Vagina (tissue), 2 donors: ENCODE measurements at regions not wholly inside any gene's neighbourhood (a gene's known extent, or its start where the extent isn't known, plus 50 kb on each side); places are given as distances from the start of the nearest gene placed in this dataset.

Experiments used
- DNase-seq, 2 donors: peaks; one replicate each; pipeline ENCODE4 v3.0.0-alpha.2; 2017; ENCODE audit errors: extremely low spot score in 2 of 2
- H3K27ac ChIP-seq: fragments of 200-600 bp; sonication (generic); one replicate; pipeline ENCODE4 v1.5.1; 2019
- H3K27me3 ChIP-seq: fragments of 200-600 bp; sonication (generic); one replicate; pipeline ENCODE4 v1.5.1; 2019
- H3K36me3 ChIP-seq, 2 donors: fragments of 200-600 bp; sonication (generic); one replicate each; pipeline ENCODE4 v1.5.1; 2017 to 2019
- H3K4me1 ChIP-seq: fragments of 200-600 bp; sonication (generic); one replicate; pipeline ENCODE4 v1.5.1; 2019
- H3K4me3 ChIP-seq, 2 donors: fragments of 200-600 bp; sonication (generic); 1 replicate in 1 of 2; 2 replicates in 1 of 2; pipeline ENCODE4 v1.5.1; 2016 to 2019
- H3K9me3 ChIP-seq: fragments of 200-600 bp; sonication (generic); one replicate; pipeline ENCODE4 v1.5.1; 2019
- POLR2A ChIP-seq, 2 donors: fragments of 450-650 bp; IDR thresholded peaks; one replicate each; pipeline ENCODE4 v1.6.1; 2017; ENCODE audit warnings: antibody characterized with exemption in 2 of 2, mild to moderate bottlenecking in 2 of 2, moderate library complexity in 2 of 2
- POLR2AphosphoS5 ChIP-seq, 2 donors: sonication (generic); formaldehyde crosslinking; IDR thresholded peaks; one replicate each; pipeline ENCODE4 v1.9.0; 2017; ENCODE audit warnings: antibody characterized with exemption in 2 of 2, mild to moderate bottlenecking in 2 of 2, low read depth in 1 of 2; ENCODE audit not compliant: insufficient read depth in 1 of 2
- intact Hi-C: fragments of 100-400 bp; cut with DNase I; formaldehyde crosslinking; loops from one replicate; pipeline ENCODE4 v1.15.1; 2023
- TF ChIP-seq, protein P1 (sequence below), 3 experiments: fragments of 450-650 bp in 2 of 3; fragments of 200-600 bp in 1 of 3; sonication (generic) in 1 of 3; IDR thresholded peaks; one replicate each; pipeline ENCODE4 v1.5.1; 2017 to 2019; ENCODE audit warnings: antibody characterized with exemption in 3 of 3, mild to moderate bottlenecking in 2 of 3, moderate library complexity in 2 of 3

DNA sequence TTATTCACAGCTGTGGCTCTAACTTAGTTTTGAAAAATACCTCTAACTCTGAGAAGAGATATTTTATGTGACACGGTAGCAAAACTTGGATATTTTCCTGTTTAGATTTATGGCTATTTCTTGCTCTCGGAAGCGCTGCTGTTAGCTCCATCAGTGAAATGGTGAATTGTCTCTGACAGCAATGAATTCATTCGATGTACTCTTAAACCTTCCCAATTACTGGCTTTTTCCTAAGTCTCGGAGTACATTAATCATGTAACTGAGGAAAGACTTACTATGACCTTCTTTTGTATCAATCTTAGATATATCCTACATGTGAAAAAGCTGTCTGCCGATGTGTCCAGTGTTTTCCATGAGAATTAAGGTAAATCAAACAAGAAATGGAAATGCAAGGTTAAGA is 613.0 kb downstream of the KIF4B start:
- no peaks in the 10 kb centered on the region for H3K27me3 ChIP-seq
- no peak for DNase-seq
- no peak for TF ChIP-seq POLR2A (IDR thresholded peaks at IDR 0.05)
- no peaks in the 10 kb centered on the region for H3K9me3 ChIP-seq
- no peaks in the 10 kb centered on the region for H3K4me1 ChIP-seq
- no peaks in the 10 kb centered on the region for H3K36me3 ChIP-seq
- H3K27ac ChIP-seq = no peak overlapping the region
- no peak overlapping the region for H3K4me3 ChIP-seq
- intact Hi-C loops = no loop called here

DNA sequence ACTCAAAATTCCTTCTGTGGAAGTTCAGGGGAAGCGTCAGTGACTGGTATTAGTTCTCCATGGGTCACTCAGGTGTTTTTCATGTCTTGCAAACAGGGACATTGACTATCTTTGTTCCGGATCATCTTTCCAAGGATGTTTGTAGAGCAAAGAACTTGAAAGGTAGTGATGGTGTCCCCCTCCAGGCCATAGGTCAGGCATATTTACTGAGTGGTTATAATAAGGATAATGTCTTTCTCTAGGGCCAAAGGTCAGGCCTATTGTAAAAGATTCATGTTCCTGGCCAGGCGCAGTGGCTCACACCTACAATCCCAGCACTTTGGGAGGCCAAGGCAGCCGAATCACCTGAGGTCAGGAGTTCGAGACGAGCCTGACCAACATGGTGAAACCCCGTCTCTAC is 614.8 kb downstream of the KIF4B start:
- TF ChIP-seq POLR2A (IDR thresholded peaks at IDR 0.05) (no peak), POLR2AphosphoS5 (IDR thresholded peaks at IDR 0.05; ENCODE audit: insufficient read depth in 1 of 2, low read depth in 1 of 2) (no peak)
- TF ChIP-seq, protein P1, sequence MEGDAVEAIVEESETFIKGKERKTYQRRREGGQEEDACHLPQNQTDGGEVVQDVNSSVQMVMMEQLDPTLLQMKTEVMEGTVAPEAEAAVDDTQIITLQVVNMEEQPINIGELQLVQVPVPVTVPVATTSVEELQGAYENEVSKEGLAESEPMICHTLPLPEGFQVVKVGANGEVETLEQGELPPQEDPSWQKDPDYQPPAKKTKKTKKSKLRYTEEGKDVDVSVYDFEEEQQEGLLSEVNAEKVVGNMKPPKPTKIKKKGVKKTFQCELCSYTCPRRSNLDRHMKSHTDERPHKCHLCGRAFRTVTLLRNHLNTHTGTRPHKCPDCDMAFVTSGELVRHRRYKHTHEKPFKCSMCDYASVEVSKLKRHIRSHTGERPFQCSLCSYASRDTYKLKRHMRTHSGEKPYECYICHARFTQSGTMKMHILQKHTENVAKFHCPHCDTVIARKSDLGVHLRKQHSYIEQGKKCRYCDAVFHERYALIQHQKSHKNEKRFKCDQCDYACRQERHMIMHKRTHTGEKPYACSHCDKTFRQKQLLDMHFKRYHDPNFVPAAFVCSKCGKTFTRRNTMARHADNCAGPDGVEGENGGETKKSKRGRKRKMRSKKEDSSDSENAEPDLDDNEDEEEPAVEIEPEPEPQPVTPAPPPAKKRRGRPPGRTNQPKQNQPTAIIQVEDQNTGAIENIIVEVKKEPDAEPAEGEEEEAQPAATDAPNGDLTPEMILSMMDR (IDR thresholded peaks at IDR 0.05) = no peak
- no peak for DNase-seq
- Histone ChIP-seq H3K4me3 (no peak overlapping the region), H3K4me1 (no peaks in the 10 kb centered on the region), H3K36me3 (no peaks in the 10 kb centered on the region), H3K27ac (no peak overlapping the region), H3K27me3 (no peaks in the 10 kb centered on the region), H3K9me3 (no peaks in the 10 kb centered on the region)
- intact Hi-C loops = no loop called here

DNA sequence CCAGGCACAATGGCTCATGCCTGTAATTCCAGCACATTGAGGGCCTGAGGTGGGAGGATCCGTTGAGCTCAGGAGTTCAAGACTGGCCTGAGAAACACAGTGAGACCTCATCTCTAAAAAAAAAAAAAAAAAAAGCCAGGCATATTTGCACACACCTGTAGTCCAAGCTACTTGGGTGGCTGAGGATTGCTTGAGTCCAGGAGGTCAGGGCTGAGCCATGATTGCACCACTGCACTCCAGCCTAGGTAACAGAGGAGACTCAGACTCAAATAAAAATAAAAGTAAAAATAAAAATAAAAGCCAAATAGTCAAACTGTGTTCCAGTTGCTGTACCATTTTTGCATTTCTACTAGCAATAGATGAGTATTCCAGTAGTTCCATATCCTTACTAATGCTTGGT is 616.0 kb downstream of the KIF4B start:
- no peaks in the 10 kb centered on the region for H3K36me3 ChIP-seq
- H3K27me3 ChIP-seq = no peaks in the 10 kb centered on the region
- DNase-seq = no peak
- H3K4me3 ChIP-seq = no peak overlapping the region
- H3K27ac ChIP-seq = no peak overlapping the region
- TF ChIP-seq, protein P1 (IDR thresholded peaks at IDR 0.05) = no peak
- TF ChIP-seq POLR2AphosphoS5 (IDR thresholded peaks at IDR 0.05; ENCODE audit: insufficient read depth in 1 of 2, low read depth in 1 of 2) (no peak), POLR2A (IDR thresholded peaks at IDR 0.05) (no peak)
- H3K4me1 ChIP-seq = no peaks in the 10 kb centered on the region
- no peaks in the 10 kb centered on the region for H3K9me3 ChIP-seq
- intact Hi-C loops = no loop called here

DNA sequence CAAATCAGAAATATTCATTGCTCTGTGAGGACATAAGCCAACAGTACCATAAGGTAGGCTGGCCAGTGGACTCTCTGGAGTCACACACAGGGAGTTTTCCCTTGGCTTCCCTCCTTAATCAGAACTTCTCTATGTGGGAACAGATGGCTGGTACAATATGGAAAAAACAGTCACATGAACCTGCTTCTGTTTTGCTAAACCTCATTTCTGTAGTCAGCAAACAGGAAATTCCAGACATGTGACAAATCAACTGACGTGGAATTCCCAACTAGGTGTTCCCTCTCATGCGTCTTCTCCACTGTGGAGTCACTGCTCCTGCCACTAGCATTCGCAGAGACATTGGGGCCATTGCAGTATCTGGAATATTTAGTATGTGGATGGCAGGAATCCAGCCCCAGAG is 617.6 kb downstream of the KIF4B start:
- no peaks in the 10 kb centered on the region for H3K4me1 ChIP-seq
- TF ChIP-seq, protein P1 (IDR thresholded peaks at IDR 0.05) = no peak
- TF ChIP-seq POLR2AphosphoS5 (IDR thresholded peaks at IDR 0.05; ENCODE audit: insufficient read depth in 1 of 2, low read depth in 1 of 2) = no peak
- no peak for TF ChIP-seq POLR2A (IDR thresholded peaks at IDR 0.05)

DNA sequence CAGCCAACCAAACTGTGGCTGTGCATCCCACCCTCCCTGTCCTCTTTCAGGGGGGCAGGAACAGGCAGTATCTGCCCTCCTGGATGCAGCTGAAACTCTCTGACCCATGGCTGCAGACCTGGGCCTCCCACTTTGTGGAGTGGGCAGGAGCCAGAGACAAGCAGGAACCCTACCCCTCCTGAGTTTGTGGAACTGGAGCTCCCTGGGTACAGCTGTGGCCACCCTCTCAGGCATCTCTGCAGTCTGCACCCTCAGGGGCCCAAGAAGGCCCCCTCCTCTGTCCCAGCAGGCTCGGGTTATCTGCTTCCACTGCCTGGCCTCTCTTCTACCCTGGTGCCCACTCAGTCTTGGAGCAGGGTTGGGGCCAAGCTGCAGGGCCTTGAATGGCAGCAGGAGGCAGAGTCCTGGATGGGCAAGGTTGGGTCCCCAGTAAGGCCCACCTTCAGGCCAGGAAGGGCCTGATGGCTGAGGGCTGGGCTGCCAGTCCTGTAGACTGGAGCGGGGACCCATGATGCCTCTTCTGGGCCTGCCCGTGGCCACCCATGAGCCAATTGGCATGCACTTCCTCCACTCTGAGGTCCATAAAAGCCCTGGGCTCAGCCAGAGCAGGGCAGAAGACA is 619.9 kb downstream of the KIF4B start:
- intact Hi-C loops = no loop called here
- DNase-seq = no peak
- H3K27ac ChIP-seq = no peak overlapping the region
- no peak overlapping the region for H3K4me3 ChIP-seq
- no peaks in the 10 kb centered on the region for H3K27me3 ChIP-seq
- H3K36me3 ChIP-seq = no peaks in the 10 kb centered on the region
- no peaks in the 10 kb centered on the region for H3K4me1 ChIP-seq
- no peaks in the 10 kb centered on the region for H3K9me3 ChIP-seq
- TF ChIP-seq POLR2AphosphoS5 (IDR thresholded peaks at IDR 0.05; ENCODE audit: insufficient read depth in 1 of 2, low read depth in 1 of 2) = no peak
- TF ChIP-seq, protein P1 (IDR thresholded peaks at IDR 0.05) = no peak
- TF ChIP-seq POLR2A (IDR thresholded peaks at IDR 0.05) = no peak

More for the DNA sequence above, 617.6 kb downstream of the KIF4B start:
- Histone ChIP-seq H3K27ac (no peak overlapping the region), H3K27me3 (no peaks in the 10 kb centered on the region), H3K9me3 (no peaks in the 10 kb centered on the region), H3K4me3 (no peak overlapping the region), H3K36me3 (no peaks in the 10 kb centered on the region)
- intact Hi-C loops = no loop called here
- DNase-seq = no peak
